ENCODE measurements at regions not wholly inside any gene's neighbourhood (a gene's known extent, or its start where the extent isn't known, plus 50 kb on each side); places are given as distances from the start of the nearest gene placed in this dataset.

- H3K27ac ChIP-seq (ENCODE audit: low read depth in 1 of 2, low read length in 2 of 2) = no peak overlapping the region
- POLR2A ChIA-PET = no interaction called here
- no peak for ATAC-seq (ENCODE audit: poor library complexity)
- Mint-ChIP-seq H3K27ac (no peak overlapping the region), H3K36me3 (ENCODE audit: low read depth) (no peaks in the 10 kb centered on the region), H3K9me3 (peaks cover 6% of the 10 kb centered on the region), H3K27me3 (no peaks in the 10 kb centered on the region), H3K4me1 (ENCODE audit: low read depth) (no peaks in the 10 kb centered on the region), H3K4me3 (no peak overlapping the region)
- DNase-seq = no peak
- CTCF ChIA-PET = no interaction called here
- H3K4me1 ChIP-seq (ENCODE audit: insufficient read depth, low read length) = no peaks in the 10 kb centered on the region
- intact Hi-C loops (cut with DNase I, micrococcal nuclease) = no loop called here
- no peaks in the 10 kb centered on the region for H3K9me3 ChIP-seq (ENCODE audit: control insufficient read depth in 1 of 2, insufficient read depth in 1 of 2, low read length in 2 of 2)
- TF ChIP-seq CTCF (IDR thresholded peaks at IDR 0.05) = no peak
- no peaks in the 10 kb centered on the region for H3K27me3 ChIP-seq (ENCODE audit: control insufficient read depth in 1 of 2, insufficient read depth in 2 of 2, low read length in 2 of 2)
- no peaks in the 10 kb centered on the region for H3K36me3 ChIP-seq (ENCODE audit: insufficient read depth, low read length)
- no peak overlapping the region for H3K4me3 ChIP-seq (ENCODE audit: low read length)
Observed at GRCh38 chr12:16492820-16493797, 112.9 kb downstream of the LMO3 start.

- Histone ChIP-seq H3K9me3 (ENCODE audit: control insufficient read depth in 1 of 2, insufficient read depth in 1 of 2, low read length in 2 of 2) (no peaks in the 10 kb centered on the region), H3K36me3 (ENCODE audit: insufficient read depth, low read length) (no peaks in the 10 kb centered on the region), H3K27me3 (ENCODE audit: control insufficient read depth in 1 of 2, insufficient read depth in 2 of 2, low read length in 2 of 2) (no peaks in the 10 kb centered on the region), H3K27ac (ENCODE audit: low read depth in 1 of 2, low read length in 2 of 2) (no peak overlapping the region), H3K4me3 (ENCODE audit: low read length) (no peak overlapping the region), H3K4me1 (ENCODE audit: insufficient read depth, low read length) (no peaks in the 10 kb centered on the region)
- intact Hi-C loops (cut with DNase I, micrococcal nuclease) = no loop called here
- H3K9me3 Mint-ChIP-seq = peaks cover under 1% of the 10 kb centered on the region
- no peak for TF ChIP-seq CTCF (IDR thresholded peaks at IDR 0.05)
- no peaks in the 10 kb centered on the region for H3K27me3 Mint-ChIP-seq
- DNase-seq (no peak), ATAC-seq (ENCODE audit: poor library complexity) (no peak)
- H3K4me3 Mint-ChIP-seq = no peak overlapping the region
- ChIA-PET POLR2A (no interaction called here), CTCF (no interaction called here)
- no peaks in the 10 kb centered on the region for H3K4me1 Mint-ChIP-seq (ENCODE audit: low read depth)
- no peak overlapping the region for H3K27ac Mint-ChIP-seq
- no peaks in the 10 kb centered on the region for H3K36me3 Mint-ChIP-seq (ENCODE audit: low read depth)
Observed at GRCh38 chr12:16495196-16495595, 110.8 kb downstream of the LMO3 start.
